ENCODE measurements at regions not wholly inside any gene's neighbourhood (a gene's known extent, or its start where the extent isn't known, plus 50 kb on each side); places are given as distances from the start of the nearest gene placed in this dataset.
"Not testable (repeated sequence)": the region's sequence is repeated elsewhere in the genome, so short reads cannot be mapped to it uniquely, and the experiment has no call there.

DNA sequence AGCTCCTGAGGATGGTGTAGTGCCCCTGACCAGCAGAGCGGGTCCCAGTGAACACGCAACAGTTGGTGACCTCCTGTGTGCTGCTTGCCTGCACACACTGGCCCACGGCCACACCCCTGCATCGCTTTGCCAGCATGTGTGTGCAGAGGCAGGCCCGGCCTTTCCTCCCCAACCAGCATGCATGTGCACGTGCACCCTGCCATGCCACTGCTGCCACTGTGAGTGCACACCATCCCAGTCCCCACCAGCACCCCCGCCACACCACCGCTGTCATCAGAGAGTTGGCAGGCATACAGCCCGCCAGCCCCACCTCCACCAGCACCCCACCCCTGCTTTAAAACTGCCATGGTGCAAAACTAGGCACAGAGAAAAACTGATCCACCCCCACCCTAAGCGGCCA is 197.4 kb upstream of the SRD5A2 start:
- DNase-seq (ENCODE audit: low read depth, low spot score), result no peak
- Histone ChIP-seq H3K27me3 (ENCODE audit: control insufficient read depth, insufficient read depth, low read length) (no peaks in the 10 kb centered on the region), H3K27ac (ENCODE audit: low read depth, low read length) (no peak overlapping the region), H3K4me3 (ENCODE audit: low read depth, low read length) (no peak overlapping the region), H3K9me3 (ENCODE audit: control insufficient read depth, insufficient read depth, low read length) (no peaks in the 10 kb centered on the region)
- CTCF ChIA-PET, result no interaction called here
- TF ChIP-seq, protein P1, sequence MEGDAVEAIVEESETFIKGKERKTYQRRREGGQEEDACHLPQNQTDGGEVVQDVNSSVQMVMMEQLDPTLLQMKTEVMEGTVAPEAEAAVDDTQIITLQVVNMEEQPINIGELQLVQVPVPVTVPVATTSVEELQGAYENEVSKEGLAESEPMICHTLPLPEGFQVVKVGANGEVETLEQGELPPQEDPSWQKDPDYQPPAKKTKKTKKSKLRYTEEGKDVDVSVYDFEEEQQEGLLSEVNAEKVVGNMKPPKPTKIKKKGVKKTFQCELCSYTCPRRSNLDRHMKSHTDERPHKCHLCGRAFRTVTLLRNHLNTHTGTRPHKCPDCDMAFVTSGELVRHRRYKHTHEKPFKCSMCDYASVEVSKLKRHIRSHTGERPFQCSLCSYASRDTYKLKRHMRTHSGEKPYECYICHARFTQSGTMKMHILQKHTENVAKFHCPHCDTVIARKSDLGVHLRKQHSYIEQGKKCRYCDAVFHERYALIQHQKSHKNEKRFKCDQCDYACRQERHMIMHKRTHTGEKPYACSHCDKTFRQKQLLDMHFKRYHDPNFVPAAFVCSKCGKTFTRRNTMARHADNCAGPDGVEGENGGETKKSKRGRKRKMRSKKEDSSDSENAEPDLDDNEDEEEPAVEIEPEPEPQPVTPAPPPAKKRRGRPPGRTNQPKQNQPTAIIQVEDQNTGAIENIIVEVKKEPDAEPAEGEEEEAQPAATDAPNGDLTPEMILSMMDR (IDR thresholded peaks at IDR 0.05; ENCODE audit: low read depth, low read length), result no peak
- POLR2A ChIA-PET, result no interaction called here

DNA sequence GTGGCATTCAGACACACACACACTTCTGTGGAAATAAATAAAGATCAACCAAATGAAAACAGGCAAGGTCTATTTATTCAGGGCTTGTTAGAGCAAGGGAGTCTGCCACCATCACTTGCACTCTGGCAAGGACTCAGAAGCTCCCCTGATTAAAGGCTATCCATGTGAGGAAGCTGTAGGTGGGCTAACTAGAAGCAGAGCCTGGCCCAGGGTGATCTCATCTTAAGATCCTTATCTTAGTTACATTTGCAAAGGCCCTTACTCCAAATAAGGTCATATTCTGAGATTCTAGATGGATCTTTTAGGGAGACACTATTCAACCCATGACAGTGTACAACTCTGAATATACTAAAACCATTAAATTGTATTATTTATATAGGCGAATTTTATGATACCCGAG is 190.0 kb upstream of the SRD5A2 start:
- POLR2A ChIA-PET, result no interaction called here
- CTCF ChIA-PET, result no interaction called here

DNA sequence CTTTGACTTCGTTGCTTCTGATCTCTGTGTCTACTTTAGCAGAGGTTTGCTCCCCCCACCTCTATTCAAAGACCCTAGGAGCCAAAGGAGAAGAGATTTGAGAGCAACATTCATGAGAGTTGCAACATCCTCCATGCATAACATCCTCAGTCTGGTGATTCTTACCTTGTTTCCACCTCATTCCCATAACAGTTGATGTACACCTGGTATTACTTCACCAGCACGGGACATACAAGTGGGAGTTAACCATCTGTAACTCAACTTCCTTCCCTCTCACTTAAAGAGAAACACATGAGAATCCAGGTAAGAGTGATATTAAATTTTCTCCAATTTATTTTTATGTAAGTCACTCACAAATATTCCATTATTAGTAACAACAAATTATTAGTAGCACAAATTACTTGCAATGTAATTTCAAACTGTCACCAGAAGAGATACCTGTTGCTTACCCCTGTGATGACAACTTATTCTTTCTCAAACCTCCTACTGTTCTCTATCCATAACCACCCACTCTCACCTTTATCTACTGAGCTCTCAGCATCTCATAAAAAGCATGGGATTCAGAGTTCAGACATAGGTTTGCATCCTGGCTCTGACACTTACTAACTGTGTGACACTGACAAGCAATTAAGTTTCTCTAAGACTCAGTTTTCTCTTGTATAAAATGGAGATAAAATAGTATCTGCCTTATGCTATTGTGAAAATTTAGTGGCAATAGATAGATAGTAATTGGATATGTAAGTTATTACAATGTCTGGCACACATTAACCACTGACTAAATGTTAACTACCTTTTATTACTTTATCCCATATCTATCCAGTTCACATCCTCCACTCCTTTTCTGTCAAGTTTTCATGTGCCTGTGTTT is 184.6 kb upstream of the SRD5A2 start:
- POLR2A ChIA-PET, result no interaction called here
- Histone ChIP-seq H3K27me3 (ENCODE audit: control insufficient read depth, insufficient read depth, low read length) (no peaks in the 10 kb centered on the region), H3K27ac (ENCODE audit: low read depth, low read length) (no peak overlapping the region), H3K4me3 (ENCODE audit: low read depth, low read length) (no peak overlapping the region), H3K9me3 (ENCODE audit: control insufficient read depth, insufficient read depth, low read length) (no peaks in the 10 kb centered on the region)
- DNase-seq (ENCODE audit: low read depth, low spot score), result no peak
- CTCF ChIA-PET, result no interaction called here
- TF ChIP-seq, protein P1 (IDR thresholded peaks at IDR 0.05; ENCODE audit: low read depth, low read length), result no peak

More for the DNA sequence above, 190.0 kb upstream of the SRD5A2 start:
- no peak for DNase-seq (ENCODE audit: low read depth, low spot score)
- Histone ChIP-seq H3K27ac (ENCODE audit: low read depth, low read length) (no peak overlapping the region), H3K9me3 (ENCODE audit: control insufficient read depth, insufficient read depth, low read length) (no peaks in the 10 kb centered on the region), H3K27me3 (ENCODE audit: control insufficient read depth, insufficient read depth, low read length) (no peaks in the 10 kb centered on the region), H3K4me3 (ENCODE audit: low read depth, low read length) (no peak overlapping the region)
- TF ChIP-seq, protein P1 (IDR thresholded peaks at IDR 0.05; ENCODE audit: low read depth, low read length), result no peak

DNA sequence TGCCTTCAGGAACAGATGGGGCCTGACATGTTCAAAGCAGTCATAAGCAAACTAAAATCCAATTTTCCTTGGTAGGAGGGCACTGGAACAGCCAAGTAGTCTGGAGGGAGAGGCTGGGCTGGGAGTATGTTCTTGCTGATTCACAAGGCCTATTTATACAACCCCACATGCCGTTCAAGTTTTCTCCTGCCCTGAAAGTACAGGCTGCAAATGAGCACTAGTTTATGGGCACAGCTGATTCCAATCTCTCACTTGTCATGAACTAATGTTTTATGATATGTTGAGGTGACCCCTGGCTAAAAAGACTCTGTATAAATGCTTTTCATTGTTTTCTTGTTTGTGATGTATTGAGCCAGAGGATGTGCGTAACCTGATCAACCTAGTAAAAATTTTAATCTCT is 183.4 kb upstream of the SRD5A2 start:
- Histone ChIP-seq H3K4me3 (ENCODE audit: low read depth, low read length) (no peak overlapping the region), H3K27me3 (ENCODE audit: control insufficient read depth, insufficient read depth, low read length) (no peaks in the 10 kb centered on the region), H3K9me3 (ENCODE audit: control insufficient read depth, insufficient read depth, low read length) (no peaks in the 10 kb centered on the region), H3K27ac (ENCODE audit: low read depth, low read length) (no peak overlapping the region)
- POLR2A ChIA-PET, result no interaction called here
- CTCF ChIA-PET, result no interaction called here
- TF ChIP-seq, protein P1 (IDR thresholded peaks at IDR 0.05; ENCODE audit: low read depth, low read length), result no peak
- DNase-seq (ENCODE audit: low read depth, low spot score), result no peak

DNA sequence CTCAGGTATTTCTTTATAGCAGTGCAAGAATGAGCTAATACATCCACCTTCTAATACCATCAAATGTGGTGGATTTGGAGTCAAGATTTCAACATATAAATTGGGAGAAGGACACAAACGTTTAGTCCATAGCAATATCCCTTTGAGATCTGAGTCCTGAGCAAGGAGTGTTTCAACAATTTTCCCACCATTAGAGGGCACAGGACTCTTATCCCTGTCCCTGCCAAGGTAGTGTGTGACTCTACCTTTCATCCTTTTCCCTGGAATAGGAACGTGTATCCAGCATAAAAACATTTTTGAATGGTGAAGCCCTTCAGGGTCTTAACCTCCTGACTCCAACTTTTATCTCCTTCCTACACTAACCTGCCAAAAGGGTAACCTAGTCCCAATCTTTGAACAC is 181.3 kb upstream of the SRD5A2 start:
- CTCF ChIA-PET, result no interaction called here
- no peak overlapping the region for H3K4me3 ChIP-seq (ENCODE audit: low read depth, low read length)
- TF ChIP-seq, protein P1 (IDR thresholded peaks at IDR 0.05; ENCODE audit: low read depth, low read length), result peak; percentile 18; the same call in 1 of the 2 replicates
- no peaks in the 10 kb centered on the region for H3K27me3 ChIP-seq (ENCODE audit: control insufficient read depth, insufficient read depth, low read length)
- POLR2A ChIA-PET, result no interaction called here
- DNase-seq (ENCODE audit: low read depth, low spot score), result no peak
- H3K27ac ChIP-seq (ENCODE audit: low read depth, low read length), result no peak overlapping the region
- no peaks in the 10 kb centered on the region for H3K9me3 ChIP-seq (ENCODE audit: control insufficient read depth, insufficient read depth, low read length)

DNA sequence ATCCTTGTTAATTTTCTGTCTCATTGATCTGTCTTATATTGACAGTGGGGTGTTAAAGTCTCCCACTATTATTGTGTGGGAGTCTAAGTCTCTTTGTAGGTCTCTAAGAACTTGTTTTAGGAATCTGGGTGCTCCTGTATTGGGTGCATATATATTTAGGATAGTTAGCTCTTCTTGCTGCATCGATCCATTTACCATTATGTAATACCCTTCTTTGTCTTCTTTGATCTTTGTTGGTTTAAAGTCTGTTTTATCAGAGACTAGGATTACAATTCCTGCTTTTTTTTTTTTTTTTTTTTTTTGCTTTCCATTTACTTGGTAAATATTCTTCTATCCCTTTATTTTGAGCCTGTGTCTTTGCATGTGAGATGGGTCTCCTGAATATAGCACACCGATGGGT is 176.6 kb upstream of the SRD5A2 start:
- H3K27me3 ChIP-seq (ENCODE audit: control insufficient read depth, insufficient read depth, low read length); DNase-seq (ENCODE audit: low read depth, low spot score); CTCF ChIA-PET; H3K9me3 ChIP-seq (ENCODE audit: control insufficient read depth, insufficient read depth, low read length); H3K27ac ChIP-seq (ENCODE audit: low read depth, low read length); POLR2A ChIA-PET; H3K4me3 ChIP-seq (ENCODE audit: low read depth, low read length): not testable (repeated sequence)

DNA sequence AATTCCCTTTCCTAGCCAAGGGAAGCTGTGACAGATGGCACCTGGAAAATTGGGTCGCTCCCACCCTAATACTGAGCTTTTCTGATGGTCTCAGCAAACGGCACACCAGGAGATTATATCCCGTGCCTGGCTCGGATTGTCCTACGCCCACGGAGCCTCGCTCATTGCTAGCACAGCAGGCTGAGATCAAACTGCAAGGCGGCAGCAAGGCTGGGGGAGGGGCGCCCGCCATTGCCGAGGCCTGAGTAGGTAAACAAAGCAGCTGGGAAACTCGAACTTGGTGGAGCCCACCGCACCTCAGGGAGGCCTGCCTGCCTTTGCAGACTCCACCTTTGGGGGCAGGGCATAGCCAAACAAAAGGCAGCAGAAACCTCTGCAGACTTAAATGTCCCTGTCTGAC is 168.0 kb upstream of the SRD5A2 start:
- POLR2A ChIA-PET; H3K4me3 ChIP-seq (ENCODE audit: low read depth, low read length); DNase-seq (ENCODE audit: low read depth, low spot score); H3K27me3 ChIP-seq (ENCODE audit: control insufficient read depth, insufficient read depth, low read length); H3K27ac ChIP-seq (ENCODE audit: low read depth, low read length); H3K9me3 ChIP-seq (ENCODE audit: control insufficient read depth, insufficient read depth, low read length); CTCF ChIA-PET: not testable (repeated sequence)
